Transverse colon (tissue), 4 donors: ENCODE measurements at regions not wholly inside any gene's neighbourhood (a gene's known extent, or its start where the extent isn't known, plus 50 kb on each side); places are given as distances from the start of the nearest gene placed in this dataset.

Source experiments
- CTCF ChIP-seq, 5 experiments: fragments of 200-600 bp in 3 of 5; fragments of 450-650 bp in 2 of 5; sonication (generic) in 3 of 5; IDR thresholded peaks; 1 replicate in 2 of 5; 2 replicates in 3 of 5; pipeline ENCODE4 v1.5.1; 2016 to 2017; ENCODE audit warnings: antibody characterized with exemption in 5 of 5, inconsistent platforms in 3 of 5, mild to moderate bottlenecking in 2 of 5, moderate library complexity in 1 of 5
- EP300 ChIP-seq: sonication (generic); formaldehyde crosslinking; IDR thresholded peaks from one replicate; pipeline ENCODE4 v1.6.1; 2017; ENCODE audit warnings: antibody characterized with exemption, low read depth
- POLR2A ChIP-seq: fragments of 450-650 bp; IDR thresholded peaks from one replicate; pipeline ENCODE4 v1.6.1; 2016; ENCODE audit warnings: antibody characterized with exemption, mild to moderate bottlenecking, moderate library complexity
- POLR2AphosphoS5 ChIP-seq, 3 donors: sonication (generic); formaldehyde crosslinking; IDR thresholded peaks; one replicate each; pipeline ENCODE4 v1.6.1; 2016; ENCODE audit warnings: antibody characterized with exemption in 3 of 3

GRCh38 chr6:19342616-19343015 is 494.6 kb upstream of the ID4 start:
- TF ChIP-seq CTCF (IDR thresholded peaks at IDR 0.05) (no peak), POLR2A (no peak), POLR2AphosphoS5 (IDR thresholded peaks at IDR 0.05) (no peak), EP300 (no peak)
